SU-DHL-6 (cell line): ENCODE measurements at regions not wholly inside any gene's neighbourhood (a gene's known extent, or its start where the extent isn't known, plus 50 kb on each side); places are given as distances from the start of the nearest gene placed in this dataset.

Experiments used
- EZH2phosphoT487 ChIP-seq: fragments of 200-600 bp; sonication (generic), shearing (Covaris generic); conservative IDR thresholded peaks from 2 replicates; pipeline ENCODE4 v1.6.1; 2018; ENCODE audit warnings: mild to moderate bottlenecking, antibody characterized with exemption, low read length, moderate library complexity, mixed read lengths
- TF ChIP-seq, protein P1 (sequence below): fragments of 200-600 bp; sonication (generic); IDR thresholded peaks from one replicate; pipeline ENCODE4 v1.5.1; 2017; ENCODE audit warnings: antibody characterized with exemption, mild to moderate bottlenecking, low read length, moderate library complexity; ENCODE audit not compliant: insufficient read depth, poor library complexity, severe bottlenecking

DNA sequence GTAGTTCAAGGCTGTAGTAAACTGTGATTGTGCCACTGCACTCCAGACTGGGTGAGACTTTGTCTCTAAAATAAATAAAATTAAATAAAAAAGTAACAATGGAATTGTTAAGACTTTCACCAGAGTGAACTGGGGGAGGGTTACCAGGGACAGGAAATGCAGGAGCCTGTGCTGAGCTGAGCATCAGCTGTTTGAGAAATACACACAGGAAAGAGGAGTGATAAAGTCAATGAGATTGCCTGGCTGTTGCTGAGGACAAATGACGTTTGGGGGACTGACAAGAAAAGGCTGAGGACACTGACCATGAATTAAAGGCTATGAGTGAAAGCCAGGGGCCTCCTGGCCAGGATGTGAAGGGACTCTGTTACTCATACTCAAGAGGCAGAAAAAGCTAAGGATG lies 226.3 kb downstream of the SETD4 start:
- TF ChIP-seq, protein P1, sequence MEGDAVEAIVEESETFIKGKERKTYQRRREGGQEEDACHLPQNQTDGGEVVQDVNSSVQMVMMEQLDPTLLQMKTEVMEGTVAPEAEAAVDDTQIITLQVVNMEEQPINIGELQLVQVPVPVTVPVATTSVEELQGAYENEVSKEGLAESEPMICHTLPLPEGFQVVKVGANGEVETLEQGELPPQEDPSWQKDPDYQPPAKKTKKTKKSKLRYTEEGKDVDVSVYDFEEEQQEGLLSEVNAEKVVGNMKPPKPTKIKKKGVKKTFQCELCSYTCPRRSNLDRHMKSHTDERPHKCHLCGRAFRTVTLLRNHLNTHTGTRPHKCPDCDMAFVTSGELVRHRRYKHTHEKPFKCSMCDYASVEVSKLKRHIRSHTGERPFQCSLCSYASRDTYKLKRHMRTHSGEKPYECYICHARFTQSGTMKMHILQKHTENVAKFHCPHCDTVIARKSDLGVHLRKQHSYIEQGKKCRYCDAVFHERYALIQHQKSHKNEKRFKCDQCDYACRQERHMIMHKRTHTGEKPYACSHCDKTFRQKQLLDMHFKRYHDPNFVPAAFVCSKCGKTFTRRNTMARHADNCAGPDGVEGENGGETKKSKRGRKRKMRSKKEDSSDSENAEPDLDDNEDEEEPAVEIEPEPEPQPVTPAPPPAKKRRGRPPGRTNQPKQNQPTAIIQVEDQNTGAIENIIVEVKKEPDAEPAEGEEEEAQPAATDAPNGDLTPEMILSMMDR = no peak
- no peak for TF ChIP-seq EZH2phosphoT487
